Tibial nerve (tissue), 4 donors: ENCODE measurements at regions not wholly inside any gene's neighbourhood (a gene's known extent, or its start where the extent isn't known, plus 50 kb on each side); places are given as distances from the start of the nearest gene placed in this dataset.

Source experiments
- DNase-seq, 2 donors: peaks; one replicate each; pipeline ENCODE4 v3.0.0-alpha.2; 2019; ENCODE audit warnings: low spot score in 2 of 2
- H3K27ac ChIP-seq, 4 donors: fragments of 200-600 bp; sonication (generic) in 3 of 4; one replicate each; pipeline ENCODE4 v1.5.1; 2017 to 2019; ENCODE audit warnings: mild to moderate bottlenecking in 1 of 4
- H3K27me3 ChIP-seq, 2 donors: fragments of 200-600 bp; sonication (generic) in 1 of 2; one replicate each; pipeline versions ENCODE4 v1.5.1 to v1.6.0; 2017 to 2019
- H3K36me3 ChIP-seq, 3 donors: fragments of 200-600 bp; sonication (generic); one replicate each; pipeline ENCODE4 v1.5.1; 2018 to 2019
- H3K4me1 ChIP-seq, 4 donors: fragments of 200-600 bp; sonication (generic) in 3 of 4; one replicate each; pipeline ENCODE4 v1.5.1; 2017 to 2019
- H3K4me3 ChIP-seq, 4 donors: fragments of 200-600 bp; sonication (generic) in 3 of 4; one replicate each; pipeline ENCODE4 v1.5.1; 2017 to 2019; ENCODE audit warnings: mild to moderate bottlenecking in 1 of 4, moderate library complexity in 1 of 4
- H3K9me3 ChIP-seq, 4 donors: fragments of 200-600 bp; sonication (generic) in 3 of 4; one replicate each; pipeline ENCODE4 v1.5.1; 2017 to 2019
- EP300 ChIP-seq, 2 donors: sonication (generic); formaldehyde crosslinking; IDR thresholded peaks; one replicate each; pipeline ENCODE4 v1.6.1; 2017; ENCODE audit warnings: antibody characterized with exemption in 2 of 2, mild to moderate bottlenecking in 1 of 2
- POLR2A ChIP-seq, 2 donors: fragments of 450-650 bp; IDR thresholded peaks; one replicate each; pipeline ENCODE4 v1.6.1; 2017; ENCODE audit warnings: antibody characterized with exemption in 2 of 2, mild to moderate bottlenecking in 2 of 2, moderate library complexity in 2 of 2
- WGBS, 2 donors: methylation state at CpG; one replicate each; pipeline ENCODE4 v1.1.5; 2018; 5-methylcytosine and 5-hydroxymethylcytosine counted together
- TF ChIP-seq, protein P1 (sequence below), 5 experiments: fragments of 200-600 bp in 3 of 5; fragments of 450-650 bp in 2 of 5; sonication (generic) in 3 of 5; IDR thresholded peaks; one replicate each; pipeline ENCODE4 v1.5.1; 2016 to 2019; ENCODE audit warnings: antibody characterized with exemption in 5 of 5, mild to moderate bottlenecking in 3 of 5, moderate library complexity in 2 of 5

DNA sequence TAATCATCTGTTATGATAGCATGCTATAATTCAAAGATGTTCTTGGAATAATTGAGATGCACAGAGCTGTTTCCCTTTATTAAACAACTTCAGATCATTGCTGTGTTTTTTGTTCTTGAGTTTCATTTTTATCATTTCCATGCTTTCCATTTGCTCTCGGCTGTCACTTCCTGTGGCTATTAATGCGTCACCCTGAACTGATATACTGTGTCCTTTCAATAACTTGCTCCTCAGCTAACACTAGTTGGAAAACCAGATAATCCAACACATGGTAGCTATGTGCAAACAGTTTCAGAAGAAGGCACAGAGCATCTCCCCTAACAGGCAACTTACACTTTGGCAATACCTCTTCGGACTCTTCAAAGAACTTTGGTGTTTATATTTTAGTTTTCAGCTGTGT lies 376.0 kb downstream of the GBA3 start:
- no peak for DNase-seq
- H3K27ac ChIP-seq, result no peak overlapping the region
- no peak for TF ChIP-seq POLR2A (IDR thresholded peaks at IDR 0.05)
- WGBS, 2 donors, result 57 to 60% methylated on average over 3 of the region's 3 CpGs
- H3K27me3 ChIP-seq, result no peaks in the 10 kb centered on the region
- H3K4me1 ChIP-seq, result no peaks in the 10 kb centered on the region
- H3K9me3 ChIP-seq, result no peaks in the 10 kb centered on the region
- H3K4me3 ChIP-seq, result no peak overlapping the region
- H3K36me3 ChIP-seq, result no peaks in the 10 kb centered on the region

DNA sequence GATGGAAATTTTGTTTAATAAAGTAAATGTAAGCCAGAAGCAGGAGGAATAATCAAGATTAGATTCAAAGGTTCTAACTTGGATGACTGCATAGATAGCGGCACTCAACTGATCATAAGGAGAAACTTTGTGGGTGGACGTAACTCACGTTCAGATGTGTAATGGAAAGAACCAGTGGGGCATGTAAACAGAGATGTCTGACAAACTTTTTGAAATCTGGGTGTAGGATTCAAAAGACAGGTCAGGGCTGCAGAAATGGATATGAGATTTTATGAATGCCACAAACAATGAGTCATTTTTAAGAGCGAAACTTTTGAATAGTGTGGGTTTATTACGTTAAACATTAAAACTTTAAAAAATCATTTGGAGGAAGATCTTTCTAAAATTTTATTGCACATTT lies 375.6 kb downstream of the GBA3 start:
- H3K27ac ChIP-seq, result no peak overlapping the region
- no peaks in the 10 kb centered on the region for H3K27me3 ChIP-seq
- TF ChIP-seq POLR2A (IDR thresholded peaks at IDR 0.05), result no peak
- TF ChIP-seq, protein P1, sequence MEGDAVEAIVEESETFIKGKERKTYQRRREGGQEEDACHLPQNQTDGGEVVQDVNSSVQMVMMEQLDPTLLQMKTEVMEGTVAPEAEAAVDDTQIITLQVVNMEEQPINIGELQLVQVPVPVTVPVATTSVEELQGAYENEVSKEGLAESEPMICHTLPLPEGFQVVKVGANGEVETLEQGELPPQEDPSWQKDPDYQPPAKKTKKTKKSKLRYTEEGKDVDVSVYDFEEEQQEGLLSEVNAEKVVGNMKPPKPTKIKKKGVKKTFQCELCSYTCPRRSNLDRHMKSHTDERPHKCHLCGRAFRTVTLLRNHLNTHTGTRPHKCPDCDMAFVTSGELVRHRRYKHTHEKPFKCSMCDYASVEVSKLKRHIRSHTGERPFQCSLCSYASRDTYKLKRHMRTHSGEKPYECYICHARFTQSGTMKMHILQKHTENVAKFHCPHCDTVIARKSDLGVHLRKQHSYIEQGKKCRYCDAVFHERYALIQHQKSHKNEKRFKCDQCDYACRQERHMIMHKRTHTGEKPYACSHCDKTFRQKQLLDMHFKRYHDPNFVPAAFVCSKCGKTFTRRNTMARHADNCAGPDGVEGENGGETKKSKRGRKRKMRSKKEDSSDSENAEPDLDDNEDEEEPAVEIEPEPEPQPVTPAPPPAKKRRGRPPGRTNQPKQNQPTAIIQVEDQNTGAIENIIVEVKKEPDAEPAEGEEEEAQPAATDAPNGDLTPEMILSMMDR (IDR thresholded peaks at IDR 0.05), result no peak
- no peak for TF ChIP-seq EP300 (IDR thresholded peaks at IDR 0.05)
- no peaks in the 10 kb centered on the region for H3K36me3 ChIP-seq
- no peaks in the 10 kb centered on the region for H3K4me1 ChIP-seq
- no peaks in the 10 kb centered on the region for H3K9me3 ChIP-seq
- 89 to 92% methylated on average over 5 of the region's 5 CpGs for WGBS, 2 donors
- DNase-seq, result no peak
- no peak overlapping the region for H3K4me3 ChIP-seq

- no peaks in the 10 kb centered on the region for H3K27me3 ChIP-seq
- H3K4me1 ChIP-seq, result no peaks in the 10 kb centered on the region
- no peak overlapping the region for H3K27ac ChIP-seq
- no peak for TF ChIP-seq POLR2A (IDR thresholded peaks at IDR 0.05)
- no peak for TF ChIP-seq EP300 (IDR thresholded peaks at IDR 0.05)
- TF ChIP-seq, protein P1 (IDR thresholded peaks at IDR 0.05), result no peak
- no peaks in the 10 kb centered on the region for H3K36me3 ChIP-seq
- no peaks in the 10 kb centered on the region for H3K9me3 ChIP-seq
- WGBS, 2 donors, result 88 to 91% methylated on average over 2 of the region's 2 CpGs
- DNase-seq, result no peak
- H3K4me3 ChIP-seq, result no peak overlapping the region
These were observed 369.5 kb downstream of the GBA3 start for GRCh38 chr4:23062188-23062587.

GRCh38 chr4:23061431-23061830 lies 368.7 kb downstream of the GBA3 start:
- 75 to 80% methylated on average over 3 of the region's 3 CpGs for WGBS, 2 donors
- no peak for DNase-seq
- H3K27me3 ChIP-seq, result no peaks in the 10 kb centered on the region
- H3K4me3 ChIP-seq, result no peak overlapping the region
- H3K27ac ChIP-seq, result no peak overlapping the region
- no peaks in the 10 kb centered on the region for H3K4me1 ChIP-seq
- TF ChIP-seq, protein P1 (IDR thresholded peaks at IDR 0.05), result no peak
- no peak for TF ChIP-seq POLR2A (IDR thresholded peaks at IDR 0.05)
- TF ChIP-seq EP300 (IDR thresholded peaks at IDR 0.05), result no peak
- H3K9me3 ChIP-seq, result no peaks in the 10 kb centered on the region
- H3K36me3 ChIP-seq, result no peaks in the 10 kb centered on the region

DNA sequence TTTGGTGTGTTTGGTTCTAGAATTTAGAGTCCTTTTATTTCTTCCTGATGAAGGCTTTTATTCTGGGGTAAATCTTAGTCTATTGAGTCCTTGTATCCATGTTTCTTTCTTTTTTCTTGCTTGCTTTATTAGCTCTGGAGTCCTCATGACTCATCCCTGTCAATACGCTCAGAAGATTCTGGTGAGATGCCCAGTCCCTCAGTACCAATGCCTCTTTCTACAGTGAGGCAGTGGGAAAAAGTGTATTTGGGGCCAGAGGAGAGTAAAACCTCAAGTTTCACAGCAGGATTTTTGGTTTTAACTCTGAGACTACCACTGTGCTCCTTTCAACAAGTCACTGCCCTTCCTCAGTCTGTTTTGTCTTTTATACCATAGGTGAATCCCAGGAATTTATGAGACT lies 368.0 kb downstream of the GBA3 start:
- H3K27ac ChIP-seq, result no peak overlapping the region
- 45 to 52% methylated on average over 1 of the region's 1 CpG for WGBS, 2 donors
- no peak for DNase-seq
- no peaks in the 10 kb centered on the region for H3K27me3 ChIP-seq
- no peaks in the 10 kb centered on the region for H3K9me3 ChIP-seq
- H3K36me3 ChIP-seq, result no peaks in the 10 kb centered on the region
- TF ChIP-seq, protein P1 (IDR thresholded peaks at IDR 0.05), result no peak
- no peak for TF ChIP-seq POLR2A (IDR thresholded peaks at IDR 0.05)
- no peak for TF ChIP-seq EP300 (IDR thresholded peaks at IDR 0.05)
- no peak overlapping the region for H3K4me3 ChIP-seq
- H3K4me1 ChIP-seq, result no peaks in the 10 kb centered on the region

DNA sequence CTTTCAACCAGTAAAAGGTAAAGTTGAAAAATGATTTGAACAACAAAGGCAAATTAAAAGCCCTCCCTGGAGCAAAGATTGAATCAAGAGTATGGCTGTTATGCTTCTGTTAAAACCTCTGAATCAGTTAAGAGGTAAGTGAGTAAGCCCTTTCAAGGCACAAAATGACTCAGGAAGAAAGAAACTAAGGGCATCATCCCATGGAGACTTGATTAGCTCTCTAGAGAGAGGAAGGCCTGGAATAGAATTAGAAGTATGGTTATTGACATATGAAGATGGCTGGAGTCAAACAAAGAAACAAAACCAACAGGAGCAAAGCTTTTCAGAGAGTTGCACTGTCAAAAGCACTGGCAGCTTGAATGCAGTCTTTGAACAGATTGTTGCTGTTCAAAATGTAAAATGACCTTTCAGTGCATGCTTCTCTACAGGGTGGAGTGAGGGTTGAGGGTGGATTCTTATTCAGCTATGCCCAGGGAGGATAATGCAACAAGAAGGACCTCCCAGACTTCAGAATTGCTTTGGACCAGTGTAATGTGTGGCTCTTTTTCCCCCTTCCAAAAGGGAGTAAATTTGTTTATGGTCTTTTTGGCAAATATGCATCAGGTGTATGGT lies 365.5 kb downstream of the GBA3 start:
- no peaks in the 10 kb centered on the region for H3K27me3 ChIP-seq
- DNase-seq, result no peak
- TF ChIP-seq EP300 (IDR thresholded peaks at IDR 0.05), result no peak
- no peak for TF ChIP-seq POLR2A (IDR thresholded peaks at IDR 0.05)
- TF ChIP-seq, protein P1 (IDR thresholded peaks at IDR 0.05), result no peak
- no peak overlapping the region for H3K4me3 ChIP-seq
- no peaks in the 10 kb centered on the region for H3K36me3 ChIP-seq
- no peaks in the 10 kb centered on the region for H3K9me3 ChIP-seq
- no peaks in the 10 kb centered on the region for H3K4me1 ChIP-seq
- no peak overlapping the region for H3K27ac ChIP-seq
